ENCODE measurements at regions not wholly inside any gene's neighbourhood (a gene's known extent, or its start where the extent isn't known, plus 50 kb on each side); places are given as distances from the start of the nearest gene placed in this dataset.

DNA sequence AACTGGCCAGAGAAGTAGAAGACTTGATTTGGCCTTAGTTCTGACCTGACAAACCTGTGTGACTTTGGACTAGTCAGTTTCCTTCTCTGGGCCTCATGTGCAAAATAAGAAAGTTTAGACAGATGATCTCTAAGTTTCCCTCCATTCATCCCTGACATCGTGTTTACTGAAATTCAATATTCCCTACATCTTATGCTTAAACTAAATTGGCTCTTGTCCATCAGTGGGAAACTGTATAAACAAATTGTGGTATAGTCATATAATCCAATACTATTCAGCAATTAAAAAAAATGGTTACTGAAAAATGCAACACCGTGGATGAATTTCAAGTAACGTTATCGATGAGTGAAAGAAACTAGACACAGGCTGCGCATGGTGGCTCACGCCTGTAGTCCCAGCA is 64.4 kb upstream of the HRH1 start:
- no peaks in the 10 kb centered on the region for H3K36me3 Mint-ChIP-seq (ENCODE audit: low read depth)
- H3K27ac Mint-ChIP-seq = no peak overlapping the region
- H3K4me3 Mint-ChIP-seq = no peak overlapping the region

GRCh38 chr3:11090551-11090950 is 63.7 kb upstream of the HRH1 start:
- H3K36me3 Mint-ChIP-seq (ENCODE audit: low read depth) = no peaks in the 10 kb centered on the region
- TF ChIP-seq, protein P1, sequence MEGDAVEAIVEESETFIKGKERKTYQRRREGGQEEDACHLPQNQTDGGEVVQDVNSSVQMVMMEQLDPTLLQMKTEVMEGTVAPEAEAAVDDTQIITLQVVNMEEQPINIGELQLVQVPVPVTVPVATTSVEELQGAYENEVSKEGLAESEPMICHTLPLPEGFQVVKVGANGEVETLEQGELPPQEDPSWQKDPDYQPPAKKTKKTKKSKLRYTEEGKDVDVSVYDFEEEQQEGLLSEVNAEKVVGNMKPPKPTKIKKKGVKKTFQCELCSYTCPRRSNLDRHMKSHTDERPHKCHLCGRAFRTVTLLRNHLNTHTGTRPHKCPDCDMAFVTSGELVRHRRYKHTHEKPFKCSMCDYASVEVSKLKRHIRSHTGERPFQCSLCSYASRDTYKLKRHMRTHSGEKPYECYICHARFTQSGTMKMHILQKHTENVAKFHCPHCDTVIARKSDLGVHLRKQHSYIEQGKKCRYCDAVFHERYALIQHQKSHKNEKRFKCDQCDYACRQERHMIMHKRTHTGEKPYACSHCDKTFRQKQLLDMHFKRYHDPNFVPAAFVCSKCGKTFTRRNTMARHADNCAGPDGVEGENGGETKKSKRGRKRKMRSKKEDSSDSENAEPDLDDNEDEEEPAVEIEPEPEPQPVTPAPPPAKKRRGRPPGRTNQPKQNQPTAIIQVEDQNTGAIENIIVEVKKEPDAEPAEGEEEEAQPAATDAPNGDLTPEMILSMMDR (IDR thresholded peaks at IDR 0.05; ENCODE audit: unreplicated experiment in 3 of 3) = no peak
- peaks cover 7% of the 10 kb centered on the region for H3K4me1 Mint-ChIP-seq
- H3K27me3 Mint-ChIP-seq (ENCODE audit: low read depth) = peaks cover 13% of the 10 kb centered on the region
- no peak overlapping the region for H3K4me3 Mint-ChIP-seq
- no peaks in the 10 kb centered on the region for H3K9me3 Mint-ChIP-seq
- H3K27ac Mint-ChIP-seq = no peak overlapping the region

More for the DNA sequence above, 64.4 kb upstream of the HRH1 start:
- H3K4me1 Mint-ChIP-seq = peaks cover 3% of the 10 kb centered on the region
- H3K9me3 Mint-ChIP-seq = no peaks in the 10 kb centered on the region
- TF ChIP-seq, protein P1 (IDR thresholded peaks at IDR 0.05; ENCODE audit: unreplicated experiment in 3 of 3) = no peak
- H3K27me3 Mint-ChIP-seq (ENCODE audit: low read depth) = peaks cover 16% of the 10 kb centered on the region

GRCh38 chr3:11091088-11091590 is 63.2 kb upstream of the HRH1 start:
- TF ChIP-seq, protein P1 (IDR thresholded peaks at IDR 0.05; ENCODE audit: unreplicated experiment in 3 of 3) = no peak
- H3K36me3 Mint-ChIP-seq (ENCODE audit: low read depth) = no peaks in the 10 kb centered on the region
- peaks cover 15% of the 10 kb centered on the region for H3K27me3 Mint-ChIP-seq (ENCODE audit: low read depth)
- no peaks in the 10 kb centered on the region for H3K9me3 Mint-ChIP-seq
- no peak overlapping the region for H3K27ac Mint-ChIP-seq
- peaks cover 9% of the 10 kb centered on the region for H3K4me1 Mint-ChIP-seq
- H3K4me3 Mint-ChIP-seq = no peak overlapping the region

- Mint-ChIP-seq H3K27me3 (ENCODE audit: low read depth) (peaks cover 21% of the 10 kb centered on the region), H3K27ac (no peak overlapping the region), H3K36me3 (ENCODE audit: low read depth) (no peaks in the 10 kb centered on the region), H3K4me3 (no peak overlapping the region), H3K4me1 (peaks cover 14% of the 10 kb centered on the region), H3K9me3 (no peaks in the 10 kb centered on the region)
- TF ChIP-seq, protein P1 (IDR thresholded peaks at IDR 0.05; ENCODE audit: unreplicated experiment in 3 of 3) = no peak
These were observed 62.5 kb upstream of the HRH1 start for GRCh38 chr3:11091791-11092190.

GRCh38 chr3:11093823-11094340 is 60.4 kb upstream of the HRH1 start:
- Mint-ChIP-seq H3K4me1 (peaks cover 14% of the 10 kb centered on the region), H3K27me3 (ENCODE audit: low read depth) (peaks cover 29% of the 10 kb centered on the region), H3K9me3 (no peaks in the 10 kb centered on the region), H3K27ac (no peak overlapping the region), H3K36me3 (ENCODE audit: low read depth) (no peaks in the 10 kb centered on the region), H3K4me3 (no peak overlapping the region)
- TF ChIP-seq, protein P1 (IDR thresholded peaks at IDR 0.05; ENCODE audit: unreplicated experiment in 3 of 3) = no peak

- peaks cover 14% of the 10 kb centered on the region for H3K4me1 Mint-ChIP-seq
- peak overlapping the region in 1 of 3 experiments; percentile 14 for H3K27ac Mint-ChIP-seq
- no peaks in the 10 kb centered on the region for H3K36me3 Mint-ChIP-seq (ENCODE audit: low read depth)
- H3K4me3 Mint-ChIP-seq = no peak overlapping the region
- no peaks in the 10 kb centered on the region for H3K9me3 Mint-ChIP-seq
- peaks cover 33% of the 10 kb centered on the region for H3K27me3 Mint-ChIP-seq (ENCODE audit: low read depth)
- TF ChIP-seq, protein P1 (IDR thresholded peaks at IDR 0.05; ENCODE audit: unreplicated experiment in 3 of 3) = no peak
These were observed 58.4 kb upstream of the HRH1 start for GRCh38 chr3:11095932-11096265.

All from nephron (organoid).